ENCODE measurements at regions not wholly inside any gene's neighbourhood (a gene's known extent, or its start where the extent isn't known, plus 50 kb on each side); places are given as distances from the start of the nearest gene placed in this dataset.

- Mint-ChIP-seq H3K4me3 (no peak overlapping the region), H3K36me3 (ENCODE audit: low read depth) (no peaks in the 10 kb centered on the region), H3K27ac (no peak overlapping the region), H3K27me3 (no peaks in the 10 kb centered on the region), H3K4me1 (no peaks in the 10 kb centered on the region)
- H3K9me3 ChIP-seq (ENCODE audit: control insufficient read depth, low read length, poor library complexity, severe bottlenecking) = no peaks in the 10 kb centered on the region
- ATAC-seq (no peak), DNase-seq (no peak)
These were observed 196.0 kb downstream of the CBLN1 start for GRCh38 chr16:49085686-49086085.

- no peak for DNase-seq
- H3K4me1 Mint-ChIP-seq = no peaks in the 10 kb centered on the region
- no peak overlapping the region for H3K4me3 Mint-ChIP-seq
- no peaks in the 10 kb centered on the region for H3K36me3 Mint-ChIP-seq (ENCODE audit: low read depth)
- no peaks in the 10 kb centered on the region for H3K27me3 Mint-ChIP-seq
- no peak for ATAC-seq
- H3K27ac Mint-ChIP-seq = no peak overlapping the region
- H3K9me3 ChIP-seq (ENCODE audit: control insufficient read depth, low read length, poor library complexity, severe bottlenecking) = no peaks in the 10 kb centered on the region
These were observed 196.8 kb downstream of the CBLN1 start for GRCh38 chr16:49084628-49085390.

GRCh38 chr16:49081554-49081953 is 200.1 kb downstream of the CBLN1 start:
- Mint-ChIP-seq H3K36me3 (ENCODE audit: low read depth) (no peaks in the 10 kb centered on the region), H3K4me3 (no peak overlapping the region), H3K27ac (no peak overlapping the region), H3K27me3 (no peaks in the 10 kb centered on the region), H3K4me1 (no peaks in the 10 kb centered on the region)
- no peaks in the 10 kb centered on the region for H3K9me3 ChIP-seq (ENCODE audit: control insufficient read depth, low read length, poor library complexity, severe bottlenecking)
- DNase-seq = no peak
- ATAC-seq = no peak

- Mint-ChIP-seq H3K36me3 (ENCODE audit: low read depth) (no peaks in the 10 kb centered on the region), H3K4me3 (no peak overlapping the region), H3K4me1 (no peaks in the 10 kb centered on the region), H3K27ac (no peak overlapping the region), H3K27me3 (no peaks in the 10 kb centered on the region)
- no peak for ATAC-seq
- no peak for DNase-seq
- no peaks in the 10 kb centered on the region for H3K9me3 ChIP-seq (ENCODE audit: control insufficient read depth, low read length, poor library complexity, severe bottlenecking)
These were observed 200.6 kb downstream of the CBLN1 start for GRCh38 chr16:49081086-49081485.

GRCh38 chr16:49078571-49078970 is 203.1 kb downstream of the CBLN1 start:
- no peaks in the 10 kb centered on the region for H3K9me3 ChIP-seq (ENCODE audit: control insufficient read depth, low read length, poor library complexity, severe bottlenecking)
- ATAC-seq (no peak), DNase-seq (no peak)
- Mint-ChIP-seq H3K27ac (no peak overlapping the region), H3K4me1 (no peaks in the 10 kb centered on the region), H3K36me3 (ENCODE audit: low read depth) (no peaks in the 10 kb centered on the region), H3K4me3 (no peak overlapping the region), H3K27me3 (no peaks in the 10 kb centered on the region)

- DNase-seq (no peak), ATAC-seq (no peak)
- no peaks in the 10 kb centered on the region for H3K9me3 ChIP-seq (ENCODE audit: control insufficient read depth, low read length, poor library complexity, severe bottlenecking)
- H3K36me3 Mint-ChIP-seq (ENCODE audit: low read depth) = no peaks in the 10 kb centered on the region
- no peaks in the 10 kb centered on the region for H3K4me1 Mint-ChIP-seq
- H3K27ac Mint-ChIP-seq = no peak overlapping the region
- no peak overlapping the region for H3K4me3 Mint-ChIP-seq
- no peaks in the 10 kb centered on the region for H3K27me3 Mint-ChIP-seq
These were observed 203.5 kb downstream of the CBLN1 start for GRCh38 chr16:49078104-49078503.

GRCh38 chr16:49075709-49076108 is 205.9 kb downstream of the CBLN1 start:
- DNase-seq = no peak
- Mint-ChIP-seq H3K27ac (no peak overlapping the region), H3K36me3 (ENCODE audit: low read depth) (no peaks in the 10 kb centered on the region), H3K27me3 (no peaks in the 10 kb centered on the region), H3K4me1 (no peaks in the 10 kb centered on the region), H3K4me3 (no peak overlapping the region)
- H3K9me3 ChIP-seq (ENCODE audit: control insufficient read depth, low read length, poor library complexity, severe bottlenecking) = no peaks in the 10 kb centered on the region
- no peak for ATAC-seq

GRCh38 chr16:49068224-49068623 is 213.4 kb downstream of the CBLN1 start:
- no peak overlapping the region for H3K4me3 Mint-ChIP-seq
- no peak for ATAC-seq
- no peaks in the 10 kb centered on the region for H3K4me1 Mint-ChIP-seq
- no peaks in the 10 kb centered on the region for H3K9me3 ChIP-seq (ENCODE audit: control insufficient read depth, low read length, poor library complexity, severe bottlenecking)
- H3K27ac Mint-ChIP-seq = no peak overlapping the region
- no peaks in the 10 kb centered on the region for H3K27me3 Mint-ChIP-seq
- no peak for DNase-seq
- no peaks in the 10 kb centered on the region for H3K36me3 Mint-ChIP-seq (ENCODE audit: low read depth)

GRCh38 chr16:49067776-49068175 is 213.9 kb downstream of the CBLN1 start:
- ATAC-seq = no peak
- Mint-ChIP-seq H3K27me3 (no peaks in the 10 kb centered on the region), H3K4me3 (no peak overlapping the region), H3K27ac (no peak overlapping the region), H3K4me1 (no peaks in the 10 kb centered on the region), H3K36me3 (ENCODE audit: low read depth) (no peaks in the 10 kb centered on the region)
- H3K9me3 ChIP-seq (ENCODE audit: control insufficient read depth, low read length, poor library complexity, severe bottlenecking) = no peaks in the 10 kb centered on the region
- DNase-seq = no peak

GRCh38 chr16:49061137-49061714 is 220.4 kb downstream of the CBLN1 start:
- H3K4me1 Mint-ChIP-seq = no peaks in the 10 kb centered on the region

GRCh38 chr16:49060728-49061127 is 220.9 kb downstream of the CBLN1 start:
- H3K4me3 Mint-ChIP-seq = no peak overlapping the region
- no peak for ATAC-seq
- no peak for DNase-seq
- no peaks in the 10 kb centered on the region for H3K4me1 Mint-ChIP-seq
- H3K9me3 ChIP-seq (ENCODE audit: control insufficient read depth, low read length, poor library complexity, severe bottlenecking) = no peaks in the 10 kb centered on the region
- H3K27me3 Mint-ChIP-seq = no peaks in the 10 kb centered on the region
- no peaks in the 10 kb centered on the region for H3K36me3 Mint-ChIP-seq (ENCODE audit: low read depth)
- no peak overlapping the region for H3K27ac Mint-ChIP-seq

More at GRCh38 chr16:49061137-49061714, 220.4 kb downstream of the CBLN1 start:
- Mint-ChIP-seq H3K27me3 (no peaks in the 10 kb centered on the region), H3K27ac (no peak overlapping the region), H3K36me3 (ENCODE audit: low read depth) (no peaks in the 10 kb centered on the region), H3K4me3 (no peak overlapping the region)
- DNase-seq (no peak), ATAC-seq (no peak)
- no peaks in the 10 kb centered on the region for H3K9me3 ChIP-seq (ENCODE audit: control insufficient read depth, low read length, poor library complexity, severe bottlenecking)

GRCh38 chr16:49058382-49058781 is 223.3 kb downstream of the CBLN1 start:
- Mint-ChIP-seq H3K4me1 (no peaks in the 10 kb centered on the region), H3K27ac (no peak overlapping the region), H3K27me3 (no peaks in the 10 kb centered on the region), H3K36me3 (ENCODE audit: low read depth) (no peaks in the 10 kb centered on the region), H3K4me3 (no peak overlapping the region)
- DNase-seq (no peak), ATAC-seq (no peak)
- no peaks in the 10 kb centered on the region for H3K9me3 ChIP-seq (ENCODE audit: control insufficient read depth, low read length, poor library complexity, severe bottlenecking)

- DNase-seq = no peak
- Mint-ChIP-seq H3K36me3 (ENCODE audit: low read depth) (no peaks in the 10 kb centered on the region), H3K4me1 (no peaks in the 10 kb centered on the region), H3K27me3 (no peaks in the 10 kb centered on the region), H3K27ac (no peak overlapping the region), H3K4me3 (no peak overlapping the region)
- no peak for ATAC-seq
- no peaks in the 10 kb centered on the region for H3K9me3 ChIP-seq (ENCODE audit: control insufficient read depth, low read length, poor library complexity, severe bottlenecking)
These were observed 223.7 kb downstream of the CBLN1 start for GRCh38 chr16:49057936-49058335.

GRCh38 chr16:49057391-49057790 is 224.2 kb downstream of the CBLN1 start:
- H3K36me3 Mint-ChIP-seq (ENCODE audit: low read depth) = no peaks in the 10 kb centered on the region
- no peak overlapping the region for H3K4me3 Mint-ChIP-seq
- H3K4me1 Mint-ChIP-seq = no peaks in the 10 kb centered on the region

More at GRCh38 chr16:49057391-49057790, 224.2 kb downstream of the CBLN1 start:
- DNase-seq (no peak), ATAC-seq (no peak)
- H3K9me3 ChIP-seq (ENCODE audit: control insufficient read depth, low read length, poor library complexity, severe bottlenecking) = no peaks in the 10 kb centered on the region
- H3K27ac Mint-ChIP-seq = no peak overlapping the region
- H3K27me3 Mint-ChIP-seq = no peaks in the 10 kb centered on the region
